ENCODE measurements at regions not wholly inside any gene's neighbourhood (a gene's known extent, or its start where the extent isn't known, plus 50 kb on each side); places are given as distances from the start of the nearest gene placed in this dataset.
"Not testable (repeated sequence)": the region's sequence is repeated elsewhere in the genome, so short reads cannot be mapped to it uniquely, and the experiment has no call there.

DNA sequence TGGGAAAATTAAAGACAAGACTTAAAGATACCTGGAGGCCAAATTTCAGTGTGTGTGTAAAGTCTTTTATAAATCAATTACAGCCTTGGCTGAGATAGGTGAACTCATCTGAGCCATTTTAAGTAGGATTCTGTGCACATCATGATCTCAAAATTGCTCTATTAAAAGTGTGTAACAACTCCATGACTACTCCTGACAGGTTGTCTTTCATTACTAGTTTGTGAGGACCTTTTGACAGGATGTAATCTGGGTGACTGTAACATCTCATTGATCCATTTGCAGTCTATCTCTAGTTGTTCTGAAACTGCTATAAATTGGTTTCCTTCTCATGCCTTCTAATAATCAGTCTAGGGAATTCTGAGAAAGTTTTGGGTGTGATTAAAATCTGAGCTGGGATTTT, 753.3 kb downstream of the SLITRK5 start:
- DNase-seq (ENCODE audit: low spot score), result no peak

DNA sequence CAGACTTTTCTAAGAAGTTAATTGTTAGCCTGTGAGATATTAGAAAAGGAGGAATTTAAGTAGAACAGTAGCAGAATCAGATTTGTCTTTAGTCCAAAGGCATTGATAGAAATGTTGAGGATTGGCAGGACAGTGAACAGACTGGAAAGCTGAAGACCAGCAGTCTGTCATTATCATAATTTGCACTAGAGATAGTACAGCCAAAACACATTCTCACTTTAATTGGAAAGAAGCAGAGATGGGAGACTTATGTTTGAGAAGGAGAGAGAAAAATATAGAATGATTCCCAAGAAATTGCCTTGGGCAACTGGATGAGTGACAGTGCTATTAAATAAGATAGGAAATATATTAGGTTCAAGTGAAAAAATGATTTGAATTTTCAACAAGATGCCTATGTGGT, 755.5 kb downstream of the SLITRK5 start:
- no peak for DNase-seq (ENCODE audit: low spot score)

DNA sequence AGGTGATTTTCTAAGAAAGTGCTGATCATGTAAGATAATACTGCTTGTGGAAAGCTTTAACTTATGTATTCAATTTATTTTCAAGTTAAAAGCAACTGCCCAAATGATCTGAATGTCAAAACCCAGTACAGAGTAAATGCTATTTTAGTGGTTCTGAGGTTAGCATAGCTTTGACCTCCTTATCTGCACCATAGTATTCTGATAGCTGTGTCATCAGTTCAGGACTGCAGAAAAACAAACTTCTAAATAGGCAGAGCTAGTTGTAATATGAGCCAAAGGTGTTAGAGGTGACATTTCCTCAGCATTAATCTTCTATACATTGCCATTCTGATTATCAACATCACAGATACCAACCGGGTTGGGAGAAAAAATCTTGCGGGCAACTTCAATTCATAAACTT, 758.7 kb downstream of the SLITRK5 start:
- DNase-seq (ENCODE audit: low spot score), result no peak

DNA sequence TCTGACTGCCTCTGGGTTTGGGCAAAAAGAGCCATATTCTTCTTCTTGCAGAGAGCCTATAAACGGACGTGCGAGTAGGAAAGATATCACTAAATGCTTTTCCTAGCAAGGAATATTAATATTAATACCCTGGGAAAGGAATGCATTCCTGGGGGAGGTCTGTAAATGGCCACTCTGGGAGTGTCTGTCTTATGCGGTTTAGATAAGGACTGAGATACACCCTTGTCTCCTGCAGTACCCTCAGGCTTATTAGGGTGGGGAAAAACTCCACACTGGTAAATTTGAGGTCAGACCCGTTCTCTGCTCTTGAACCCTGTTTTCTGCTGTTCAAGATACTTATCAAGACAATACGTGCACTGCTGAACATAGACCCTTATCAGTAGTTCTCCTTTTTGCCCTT, 763.8 kb downstream of the SLITRK5 start:
- no peak for DNase-seq (ENCODE audit: low spot score)

DNA sequence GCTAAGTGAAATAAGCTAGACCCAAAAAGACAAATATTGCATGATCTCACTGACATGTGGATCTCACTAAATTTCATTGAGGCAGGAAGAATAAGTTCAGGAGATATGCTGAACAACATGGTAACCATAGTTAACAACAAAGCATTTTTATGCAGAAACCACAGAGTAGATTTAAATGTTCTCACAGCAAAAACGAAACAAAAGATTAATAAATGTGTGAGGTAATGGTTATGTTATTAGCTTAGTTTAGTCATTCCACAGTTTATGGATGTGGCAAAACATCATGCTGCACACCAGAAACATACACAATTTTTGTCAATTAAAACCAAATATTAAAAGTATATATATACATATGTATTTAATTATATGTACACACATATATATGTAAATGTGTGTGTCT, 765.8 kb downstream of the SLITRK5 start:
- no peak for DNase-seq (ENCODE audit: low spot score)

DNA sequence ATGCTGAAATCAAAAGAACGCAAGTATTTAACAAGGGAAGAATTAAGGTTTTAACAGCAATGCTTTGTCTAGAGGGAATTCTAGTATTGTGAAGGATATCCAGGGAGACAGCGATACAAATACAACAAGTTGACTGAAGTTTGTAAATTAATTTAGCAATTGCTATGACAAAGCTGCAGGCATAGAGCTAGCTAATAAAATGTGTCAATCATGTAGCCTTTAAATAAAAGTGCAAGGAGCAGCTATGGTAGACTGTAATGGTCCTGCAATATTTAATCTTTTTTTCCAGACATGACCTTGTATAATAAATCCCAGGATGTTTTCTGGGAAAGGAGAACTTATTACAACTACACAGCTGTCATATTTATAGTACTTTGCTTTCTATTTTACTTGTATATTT, 779.3 kb downstream of the SLITRK5 start:
- no peak for DNase-seq (ENCODE audit: low spot score)

DNA sequence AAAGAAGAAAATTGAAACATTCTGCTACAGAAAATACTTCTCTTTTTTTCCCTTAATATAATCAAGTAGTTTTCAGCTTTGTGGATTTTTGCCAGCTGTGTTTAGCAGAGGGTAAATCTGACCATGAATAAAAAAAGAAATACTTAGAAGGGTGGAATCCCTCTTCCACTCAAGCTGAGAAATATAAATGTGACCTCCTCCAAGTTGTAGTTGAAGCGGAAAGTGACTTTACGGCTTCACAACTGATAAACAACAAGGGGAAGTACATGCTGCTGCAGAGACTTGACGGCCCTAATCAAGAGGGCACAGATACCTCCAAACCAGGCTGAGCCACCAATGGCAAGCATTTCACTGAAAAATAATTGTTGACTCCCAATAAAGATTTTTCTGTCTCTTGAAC, 785.0 kb downstream of the SLITRK5 start:
- DNase-seq (ENCODE audit: low spot score), result no peak

DNA sequence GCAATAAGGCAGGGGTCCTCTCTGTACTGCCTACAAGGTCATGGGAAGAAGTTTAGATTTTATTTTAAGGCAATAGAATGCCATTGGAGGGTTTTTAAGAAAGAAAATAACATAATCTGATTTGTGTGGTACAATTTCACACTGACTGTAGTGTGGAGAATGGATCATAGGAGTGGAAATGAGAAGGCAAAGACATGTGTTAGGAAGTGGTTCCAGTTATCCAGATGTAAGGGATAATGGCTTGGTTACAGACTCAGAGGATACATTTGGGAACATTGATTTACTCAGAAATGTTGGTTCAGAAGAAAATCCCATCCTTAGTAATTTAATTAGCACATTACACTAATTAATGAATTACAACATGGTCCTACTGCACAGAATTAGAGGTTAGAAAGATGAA, 788.2 kb downstream of the SLITRK5 start:
- no peak for DNase-seq (ENCODE audit: low spot score)

DNA sequence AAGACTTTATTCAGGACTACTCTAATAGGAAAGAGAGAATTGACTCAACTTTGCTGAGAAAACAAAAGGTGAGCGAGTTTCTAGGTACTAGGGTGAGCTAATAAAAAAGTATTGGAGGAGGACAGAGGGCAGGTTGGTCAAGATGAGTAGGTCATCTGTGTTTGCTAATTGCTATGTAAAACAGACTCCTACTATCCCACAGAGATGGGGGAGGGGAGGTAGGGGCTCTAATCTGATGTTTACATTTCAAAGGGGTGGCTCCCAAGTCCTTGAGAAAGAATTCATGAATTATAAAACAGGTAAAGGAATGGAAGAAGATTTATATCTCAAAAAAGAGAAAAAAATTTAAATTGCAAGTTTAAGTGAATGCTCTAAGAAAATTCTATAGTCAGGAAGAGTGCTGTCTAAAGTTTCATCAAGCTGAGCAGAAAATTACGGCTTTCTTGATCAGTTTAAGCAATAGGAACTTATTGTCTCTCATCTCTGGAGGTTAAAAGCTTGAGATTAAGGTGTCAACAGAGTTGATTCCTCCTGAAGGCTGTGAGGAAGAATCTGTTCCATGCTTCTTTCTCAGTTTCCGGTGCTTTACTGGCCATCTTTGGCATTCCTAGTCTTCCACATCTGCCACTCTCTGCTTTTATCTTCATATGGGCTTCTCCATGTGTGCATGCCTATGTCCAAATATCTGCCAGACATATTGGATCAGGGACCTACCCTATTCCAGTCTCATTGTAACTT, 790.3 kb downstream of the SLITRK5 start:
- DNase-seq (ENCODE audit: low spot score), result no peak

DNA sequence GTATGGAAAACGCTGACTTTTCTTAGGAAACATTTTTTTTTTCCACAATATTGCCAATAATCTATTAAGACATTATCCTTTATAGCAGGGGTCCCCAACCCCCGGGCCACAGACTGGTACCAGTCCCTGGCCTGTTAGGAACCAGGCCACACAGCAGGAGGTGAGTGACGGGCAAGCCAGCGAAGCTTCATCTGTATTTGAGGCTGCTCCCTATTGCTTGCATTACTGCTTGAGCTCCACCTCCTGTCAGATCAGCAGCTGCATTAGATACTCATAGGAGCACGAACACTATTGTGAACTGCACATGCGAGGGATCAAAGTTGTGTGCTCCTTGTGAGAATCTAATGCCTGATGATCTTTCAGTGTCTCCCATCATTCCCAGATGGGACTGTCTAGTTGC, 793.7 kb downstream of the SLITRK5 start:
- DNase-seq (ENCODE audit: low spot score), result no peak

DNA sequence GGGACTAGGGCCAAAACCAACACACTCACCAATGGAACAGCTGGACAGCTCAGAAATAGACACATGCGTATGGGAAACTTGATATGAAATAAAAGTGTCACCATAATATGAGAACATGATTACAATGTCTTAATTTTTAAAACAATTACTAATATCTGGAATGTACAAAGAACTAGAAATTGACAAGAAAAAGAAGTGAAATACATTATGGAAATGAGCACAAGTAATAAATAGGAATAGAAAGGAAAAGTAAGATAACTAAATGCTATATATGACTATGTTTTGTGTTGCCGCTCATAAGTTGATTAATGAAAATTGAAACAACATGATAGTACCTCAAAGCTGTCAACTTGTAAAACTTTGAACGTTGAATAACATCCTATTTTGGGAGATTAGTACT, 801.1 kb downstream of the SLITRK5 start:
- DNase-seq (ENCODE audit: low spot score), result no peak

DNA sequence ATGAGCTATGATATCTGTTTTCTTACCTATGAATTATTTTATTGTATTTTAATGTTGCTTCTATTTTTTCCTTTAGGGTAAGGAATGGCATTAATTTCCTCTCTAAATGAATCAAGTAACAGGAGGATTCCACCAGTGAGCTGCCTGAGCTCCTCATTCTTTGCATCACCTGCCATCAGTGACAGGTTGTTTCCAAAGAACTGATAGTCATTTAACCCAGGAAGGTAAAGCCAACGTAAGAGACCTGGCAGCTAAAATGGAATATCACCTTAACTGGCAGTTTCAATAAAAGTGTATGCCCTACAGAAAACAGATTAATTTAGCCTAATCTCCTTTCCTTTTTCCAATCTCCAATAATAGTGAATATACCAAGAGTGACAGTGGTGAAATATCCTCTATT, 812.0 kb downstream of the SLITRK5 start:
- no peak for DNase-seq (ENCODE audit: low spot score)

DNA sequence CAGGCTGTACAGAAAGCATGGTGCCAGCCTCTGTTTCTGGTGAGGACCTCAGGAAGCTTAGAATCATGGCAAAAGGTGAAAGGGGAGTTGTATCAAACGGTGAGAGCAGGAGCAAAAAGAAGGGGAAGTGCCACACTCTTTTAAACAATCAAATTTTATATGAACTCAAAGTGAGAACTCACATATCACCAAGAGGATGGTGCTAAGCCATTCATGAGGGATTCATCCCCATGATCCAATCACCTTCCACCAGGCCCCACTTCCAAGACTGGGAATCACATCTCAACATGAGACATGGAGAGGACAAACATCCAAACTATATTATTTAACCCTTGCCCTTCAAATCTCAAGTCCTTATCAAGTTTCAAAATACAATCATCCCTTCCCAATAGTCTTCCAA, 836.7 kb downstream of the SLITRK5 start:
- DNase-seq (ENCODE audit: low spot score), result no peak

DNA sequence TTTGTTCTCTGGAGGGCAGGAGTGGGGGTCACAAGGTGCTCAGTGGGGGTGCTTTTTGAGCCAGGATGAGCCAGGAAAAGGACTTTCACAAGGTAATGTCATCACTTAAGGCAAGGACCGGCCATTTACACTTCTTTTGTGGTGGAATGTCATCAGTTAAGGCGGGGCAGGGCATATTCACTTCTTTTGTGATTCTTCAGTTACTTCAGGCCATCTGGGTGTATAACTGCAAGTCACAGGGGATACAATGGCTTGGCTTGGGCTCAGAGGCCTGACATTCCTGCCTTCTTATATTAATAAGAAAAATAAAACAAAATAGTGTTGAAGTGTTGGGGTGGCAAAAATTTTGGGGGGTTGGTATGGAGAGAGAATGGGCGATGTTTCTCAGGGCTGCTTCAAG, 841.8 kb downstream of the SLITRK5 start:
- DNase-seq (ENCODE audit: low spot score), result not testable (repeated sequence)

DNA sequence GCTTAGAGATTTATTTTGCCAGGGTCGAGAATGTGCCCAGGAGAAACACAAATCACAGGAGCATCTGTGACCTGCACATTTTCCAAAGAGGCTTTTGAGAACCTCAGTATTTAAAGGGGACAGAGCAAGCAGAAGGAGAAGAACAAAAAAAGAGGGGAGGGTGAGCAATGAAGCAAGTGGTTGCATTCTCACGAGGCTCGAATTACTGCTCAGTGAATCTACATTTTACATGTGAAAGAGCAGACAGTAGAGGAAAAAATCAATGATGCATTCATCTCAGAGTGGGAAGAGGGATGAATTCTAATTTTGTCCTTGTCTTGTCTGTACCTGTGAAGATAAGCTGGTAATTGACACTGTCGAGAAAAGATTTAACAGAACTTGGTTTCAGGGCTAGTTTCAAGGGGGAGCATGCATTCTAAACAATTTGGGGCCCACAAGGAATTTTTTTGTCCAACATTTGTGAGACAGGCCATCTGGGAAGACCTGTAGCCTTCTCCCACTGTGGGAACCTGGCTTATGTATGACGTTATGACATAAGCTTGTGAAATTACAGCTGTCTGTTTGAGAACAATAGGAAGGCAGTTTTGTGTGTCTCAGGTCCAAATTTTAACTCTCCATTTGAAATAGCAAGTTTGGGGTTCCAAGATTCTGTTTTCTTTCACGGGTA, 855.1 kb downstream of the SLITRK5 start:
- DNase-seq (ENCODE audit: low spot score), result no peak

DNA sequence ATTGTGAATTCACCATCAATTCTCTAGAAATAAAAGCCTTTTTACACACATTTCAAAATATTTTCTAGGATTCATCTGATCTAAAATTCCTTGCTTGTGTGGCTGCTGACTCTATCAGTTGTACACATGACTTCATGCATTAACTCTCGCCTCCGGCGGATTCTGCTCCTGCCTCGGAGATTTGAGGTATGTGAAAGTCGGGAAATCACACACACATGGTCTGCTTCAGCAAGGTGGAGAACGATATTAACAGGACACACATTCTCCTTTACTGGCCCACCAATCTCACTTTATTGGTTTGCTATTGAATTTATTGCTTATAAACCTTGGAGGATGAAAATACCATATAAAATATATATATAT, 855.7 kb downstream of the SLITRK5 start:
- no peak for DNase-seq (ENCODE audit: low spot score)

DNA sequence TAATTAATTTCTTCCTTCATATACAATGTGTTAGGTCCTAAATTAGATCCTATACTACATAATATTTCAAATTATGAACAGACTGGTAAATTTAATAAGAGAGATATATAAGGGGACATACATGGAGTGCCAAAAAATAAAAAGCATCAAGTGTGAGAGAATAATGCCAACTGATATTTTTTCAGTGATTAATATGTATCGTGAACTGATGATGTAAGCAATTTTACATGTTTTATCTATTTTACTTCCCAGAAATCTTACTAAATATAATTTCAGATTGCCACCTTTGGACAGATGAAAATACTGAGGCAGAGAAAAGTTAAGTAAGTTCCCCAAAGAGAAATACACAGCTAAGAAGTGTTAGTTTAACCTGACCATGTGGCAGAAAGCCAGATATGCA, 870.8 kb downstream of the SLITRK5 start:
- DNase-seq (ENCODE audit: low spot score), result no peak

DNA sequence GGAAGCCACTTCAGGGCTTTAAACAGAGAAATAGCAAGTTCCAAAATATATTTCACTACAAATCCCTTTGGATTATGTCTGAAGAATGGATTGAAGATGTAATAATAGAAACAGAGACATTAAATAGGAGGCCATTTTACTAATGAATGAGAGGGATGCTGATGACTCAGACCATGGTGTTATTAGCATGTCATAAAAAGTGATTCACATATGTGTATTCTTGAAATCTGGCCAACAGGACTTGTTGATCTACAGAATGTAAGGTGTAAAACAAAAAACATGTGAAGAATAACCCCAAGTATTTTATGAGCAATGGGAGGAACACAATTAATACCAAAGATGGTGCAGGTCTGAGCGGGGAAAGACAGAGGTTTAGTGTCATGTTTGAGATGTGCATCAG, 873.7 kb downstream of the SLITRK5 start:
- no peak for DNase-seq (ENCODE audit: low spot score)

DNA sequence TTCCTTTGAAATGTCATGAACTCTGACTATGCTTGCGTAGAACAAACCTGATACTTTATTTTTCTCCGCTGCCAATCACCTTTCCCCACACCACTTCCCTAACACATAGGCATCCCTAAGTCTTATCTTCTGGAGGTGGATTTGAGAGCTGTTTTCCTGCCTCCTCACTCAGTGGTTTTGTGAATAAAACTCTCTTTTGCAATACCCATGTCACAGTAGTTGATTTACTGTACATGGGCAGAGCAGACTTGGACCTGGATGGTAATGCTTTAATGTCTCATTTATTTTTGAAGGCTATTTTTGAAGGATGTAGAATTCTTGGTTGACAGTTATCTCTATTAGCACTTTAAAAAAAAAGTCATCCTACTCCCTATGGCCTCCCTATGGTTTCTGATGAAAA, 881.8 kb downstream of the SLITRK5 start:
- no peak for DNase-seq (ENCODE audit: low spot score)

DNA sequence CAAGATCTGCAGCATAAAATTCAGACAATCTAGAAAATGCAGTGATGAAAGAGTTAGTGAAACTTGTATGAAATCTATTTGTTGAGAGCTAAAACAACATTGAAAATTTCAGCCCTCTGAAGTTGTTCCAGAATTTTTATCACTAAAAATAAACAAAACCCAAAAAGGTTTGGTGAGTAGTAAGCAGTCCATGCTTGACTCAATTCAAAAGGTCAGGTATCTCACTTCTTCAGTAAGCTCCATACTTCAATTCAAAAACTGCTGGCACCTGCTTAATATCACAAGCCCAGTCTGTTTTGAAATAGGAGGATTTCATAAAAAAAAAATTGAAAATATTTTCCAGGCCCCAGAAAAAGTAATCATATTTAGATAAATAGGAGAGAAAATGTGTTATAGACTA, 894.4 kb downstream of the SLITRK5 start:
- no peak for DNase-seq (ENCODE audit: low spot score)

DNA sequence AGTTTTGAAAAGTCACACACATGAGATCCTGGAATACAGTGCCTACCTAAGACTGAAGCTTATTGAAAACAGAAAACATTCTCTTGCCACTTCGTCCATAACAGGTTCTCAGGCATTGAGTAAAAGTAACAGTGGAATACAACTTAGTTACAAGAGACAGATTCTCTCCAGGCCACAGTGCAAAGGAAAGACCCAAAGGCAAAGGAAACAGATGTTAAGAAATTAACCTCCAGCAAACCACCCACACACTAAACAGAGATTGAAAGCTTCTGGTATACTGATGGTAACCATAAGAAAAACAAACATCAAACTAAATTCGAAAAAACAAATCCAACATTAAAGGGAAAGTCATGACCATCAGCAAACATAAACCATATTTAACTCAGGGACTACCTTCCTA, 914.7 kb downstream of the SLITRK5 start:
- no peak for DNase-seq (ENCODE audit: low spot score)

DNA sequence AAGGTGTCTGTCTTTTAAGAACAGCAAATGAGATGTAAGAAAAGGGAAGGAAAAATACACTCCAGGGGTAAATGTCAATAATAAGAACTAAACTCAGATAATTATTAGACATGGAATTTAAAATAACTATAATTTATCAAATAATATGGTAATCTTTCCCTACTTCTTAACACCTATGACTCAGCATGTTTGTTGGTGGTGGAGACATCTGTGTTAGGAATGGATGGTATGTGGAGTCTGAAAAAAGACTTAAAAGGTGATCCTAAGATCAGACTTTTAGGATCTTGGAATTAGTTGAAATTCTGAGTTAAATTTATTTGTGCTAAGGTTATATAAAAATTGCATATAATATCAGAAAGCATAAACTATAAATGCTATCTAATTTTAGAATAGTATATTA, 915.1 kb downstream of the SLITRK5 start:
- DNase-seq (ENCODE audit: low spot score), result no peak

DNA sequence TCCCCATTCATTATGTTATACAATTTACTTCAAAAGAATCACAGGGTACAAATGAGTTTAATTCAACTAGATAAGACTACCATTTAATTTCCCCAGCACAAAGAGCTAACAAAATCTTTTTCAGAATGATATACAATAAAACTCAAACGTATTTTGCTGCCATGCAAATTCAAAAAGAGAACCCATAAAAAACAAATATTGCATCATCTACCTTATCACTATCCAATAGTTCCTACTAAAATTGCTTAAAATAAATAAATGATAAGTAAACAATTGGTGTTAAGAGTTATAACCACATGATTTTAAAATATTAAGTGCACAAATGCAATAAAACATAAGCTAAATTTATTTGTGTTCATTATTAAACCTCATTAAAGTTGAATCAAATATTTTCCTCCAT, 919.4 kb downstream of the SLITRK5 start:
- no peak for DNase-seq (ENCODE audit: low spot score)

DNA sequence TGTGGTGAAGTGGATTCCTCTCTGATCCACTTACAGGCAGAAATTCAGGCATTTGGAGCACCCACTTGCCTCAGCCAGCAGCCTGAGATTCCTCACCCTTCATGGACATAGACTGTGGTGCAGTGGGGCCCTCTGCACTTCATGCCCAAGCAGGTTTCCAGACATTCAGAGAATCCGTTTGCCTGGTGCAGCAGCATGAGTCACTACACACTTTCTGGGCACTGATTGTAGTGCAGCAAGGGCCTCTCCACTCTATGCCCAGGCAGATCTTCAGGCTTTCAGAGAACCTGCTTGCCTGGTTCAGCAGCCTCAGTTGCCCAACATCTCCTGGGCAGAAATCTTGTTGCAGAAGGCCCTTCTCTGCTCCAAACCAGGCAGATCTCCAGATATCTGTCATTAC, 920.9 kb downstream of the SLITRK5 start:
- no peak for DNase-seq (ENCODE audit: low spot score)
